Esophagus (tissue), 2 donors: ENCODE measurements at regions not wholly inside any gene's neighbourhood (a gene's known extent, or its start where the extent isn't known, plus 50 kb on each side); places are given as distances from the start of the nearest gene placed in this dataset.

Experiments used
- H3K27ac ChIP-seq, 2 donors: one replicate each; pipeline ENCODE4 v1.5.1; 2013; ENCODE audit warnings: low read depth in 2 of 2, mild to moderate bottlenecking in 2 of 2, inconsistent platforms in 1 of 2, low read length in 1 of 2, moderate library complexity in 1 of 2
- H3K27me3 ChIP-seq, 2 donors: one replicate each; pipeline ENCODE4 v1.6.1; 2013; ENCODE audit warnings: low read length in 2 of 2, control low read depth in 1 of 2, mild to moderate bottlenecking in 1 of 2; ENCODE audit not compliant: insufficient read depth in 2 of 2, control insufficient read depth in 1 of 2
- H3K36me3 ChIP-seq, 2 donors: one replicate each; pipeline ENCODE4 v1.6.1; 2013; ENCODE audit warnings: low read length in 1 of 2; ENCODE audit not compliant: control insufficient read depth in 2 of 2, insufficient read depth in 2 of 2
- H3K4me1 ChIP-seq, 2 donors: one replicate each; pipeline ENCODE4 v1.6.1; 2013; ENCODE audit warnings: low read length in 1 of 2; ENCODE audit not compliant: control insufficient read depth in 2 of 2, insufficient read depth in 2 of 2
- H3K4me3 ChIP-seq, 2 donors: one replicate each; pipeline ENCODE4 v1.5.1; 2013; ENCODE audit warnings: low read length in 2 of 2, mild to moderate bottlenecking in 2 of 2, low read depth in 1 of 2, moderate library complexity in 1 of 2
- H3K9me3 ChIP-seq, 2 donors: one replicate each; pipeline ENCODE4 v1.6.1; 2013; ENCODE audit warnings: mild to moderate bottlenecking in 2 of 2, low read depth in 1 of 2, low read length in 1 of 2, moderate library complexity in 1 of 2; ENCODE audit not compliant: control insufficient read depth in 2 of 2, insufficient read depth in 1 of 2
- WGBS, 2 donors: extraction: QIAGEN DNeasy Blood & Tissue Kit; methylation state at CpG; one replicate each; pipeline ENCODE4 v1.1.7; 2013; 5-methylcytosine and 5-hydroxymethylcytosine counted together
- donor health status: healthy with polysubstance abuse.
- donor health status: Bipolar disorder and iron deficiency.

DNA sequence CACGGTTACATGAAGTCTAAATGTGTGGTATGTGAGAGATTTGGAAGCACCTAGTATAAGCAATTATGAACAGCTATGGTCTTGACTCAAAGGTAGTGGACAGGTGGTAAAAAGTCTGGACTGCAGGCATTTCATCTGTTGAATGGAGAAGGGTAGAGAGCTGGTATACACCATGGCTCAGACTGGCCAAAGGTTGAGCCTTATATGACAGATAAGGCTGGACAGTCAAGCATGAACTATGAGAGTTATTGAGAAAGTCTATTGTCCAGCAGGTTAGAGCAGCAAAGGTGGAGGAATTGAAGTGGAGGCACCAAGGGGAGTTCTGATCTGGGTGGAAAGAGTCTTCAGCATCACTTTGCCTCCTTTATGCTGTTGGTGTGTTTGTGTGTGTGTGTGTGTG lies 346.7 kb upstream of the SLC14A2 start:
- Histone ChIP-seq H3K9me3 (no peaks in the 10 kb centered on the region), H3K36me3 (no peaks in the 10 kb centered on the region), H3K4me3 (no peak overlapping the region), H3K27ac (no peak overlapping the region), H3K4me1 (no peaks in the 10 kb centered on the region), H3K27me3 (no peaks in the 10 kb centered on the region)
- WGBS, 2 donors, result 71 to 92% methylated on average over 1 of the region's 1 CpG

DNA sequence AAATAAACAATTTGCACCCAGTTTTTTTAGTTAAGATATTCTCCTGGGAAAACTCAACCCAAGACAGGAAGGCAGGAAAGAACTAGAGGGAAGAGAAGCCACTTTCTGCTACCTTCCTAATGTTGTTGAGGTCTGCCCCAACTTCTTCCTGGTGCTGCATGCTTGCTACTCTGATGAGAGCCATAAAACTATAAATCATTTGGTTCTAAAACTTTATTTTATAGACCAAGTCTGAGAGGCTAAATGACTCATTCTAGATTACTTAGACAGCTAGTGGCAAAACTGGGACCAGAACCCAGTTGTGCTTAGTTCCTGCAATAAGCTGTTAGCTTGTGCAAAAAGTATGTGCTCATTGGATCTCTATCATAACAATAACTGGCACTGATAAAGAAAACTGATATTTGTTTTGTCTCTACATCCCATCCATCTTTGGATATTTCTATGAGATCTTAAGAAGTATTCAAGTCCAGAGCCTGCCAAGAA lies 344.9 kb upstream of the SLC14A2 start:
- Histone ChIP-seq H3K9me3 (no peaks in the 10 kb centered on the region), H3K36me3 (no peaks in the 10 kb centered on the region), H3K4me1 (no peaks in the 10 kb centered on the region), H3K4me3 (no peak overlapping the region), H3K27ac (no peak overlapping the region), H3K27me3 (no peaks in the 10 kb centered on the region)

DNA sequence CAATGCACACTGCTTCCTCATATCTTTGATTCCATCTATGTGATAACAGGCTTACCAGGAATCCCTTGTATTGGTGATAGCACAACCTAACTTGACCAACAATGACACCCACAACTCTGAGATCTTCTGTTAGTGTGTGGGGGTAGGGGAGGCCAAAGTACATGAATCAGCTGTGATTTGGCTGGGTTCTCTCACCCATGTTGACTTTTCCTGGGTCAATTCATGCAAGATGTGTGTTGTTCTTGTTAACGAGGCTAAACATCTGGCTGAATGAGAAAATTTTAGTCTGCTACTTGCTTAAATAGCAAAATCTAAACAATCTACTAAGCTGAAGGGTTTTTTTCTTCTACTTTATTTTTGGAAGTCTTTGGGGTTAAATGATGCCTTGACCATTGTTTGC lies 341.2 kb upstream of the SLC14A2 start:
- no peaks in the 10 kb centered on the region for H3K4me1 ChIP-seq
- no peaks in the 10 kb centered on the region for H3K27me3 ChIP-seq
- no peaks in the 10 kb centered on the region for H3K9me3 ChIP-seq
- H3K4me3 ChIP-seq, result no peak overlapping the region
- no peak overlapping the region for H3K27ac ChIP-seq
- 62 to 68% methylated on average over 1 of the region's 1 CpG for WGBS, 2 donors
- H3K36me3 ChIP-seq, result no peaks in the 10 kb centered on the region

DNA sequence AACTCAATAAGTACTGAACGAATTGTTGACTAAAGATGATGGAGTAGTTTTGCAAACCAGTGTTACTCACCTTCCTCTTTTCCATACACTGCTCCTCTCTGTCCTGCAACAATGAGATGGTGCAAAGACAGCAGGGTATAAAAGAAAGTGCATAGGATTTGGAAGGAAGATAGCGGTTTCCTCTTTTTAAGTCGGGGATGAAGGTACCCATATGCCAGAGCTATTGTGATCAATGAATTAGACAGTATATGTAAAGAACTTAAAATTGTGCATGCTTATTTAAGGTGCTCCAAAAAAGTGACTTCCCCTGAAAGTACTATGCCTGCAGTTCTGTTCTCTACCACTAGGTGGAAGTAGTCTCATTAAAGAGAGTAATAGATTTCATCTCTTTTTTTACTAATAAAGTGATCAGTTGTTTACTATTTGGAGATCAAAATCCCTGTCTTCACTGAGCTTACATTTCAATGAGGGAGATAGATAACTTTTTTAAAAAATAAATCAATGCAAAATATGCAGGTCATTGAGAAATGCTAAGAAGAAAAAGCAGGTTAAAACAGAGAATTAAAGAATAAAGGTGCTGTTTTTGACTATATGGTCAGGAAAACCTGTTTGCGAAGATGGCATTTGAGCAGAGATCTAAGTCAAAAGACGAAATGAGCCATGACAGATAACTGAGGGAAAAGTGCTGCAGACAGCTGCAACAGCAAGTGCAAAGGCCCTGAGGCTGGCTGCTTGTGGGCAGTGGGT lies 339.7 kb upstream of the SLC14A2 start:
- Histone ChIP-seq H3K27ac (no peak overlapping the region), H3K27me3 (no peaks in the 10 kb centered on the region), H3K4me1 (no peaks in the 10 kb centered on the region), H3K36me3 (no peaks in the 10 kb centered on the region), H3K4me3 (no peak overlapping the region), H3K9me3 (no peaks in the 10 kb centered on the region)
- WGBS, 2 donors, result 73 to 83% methylated on average over 5 of the region's 5 CpGs

DNA sequence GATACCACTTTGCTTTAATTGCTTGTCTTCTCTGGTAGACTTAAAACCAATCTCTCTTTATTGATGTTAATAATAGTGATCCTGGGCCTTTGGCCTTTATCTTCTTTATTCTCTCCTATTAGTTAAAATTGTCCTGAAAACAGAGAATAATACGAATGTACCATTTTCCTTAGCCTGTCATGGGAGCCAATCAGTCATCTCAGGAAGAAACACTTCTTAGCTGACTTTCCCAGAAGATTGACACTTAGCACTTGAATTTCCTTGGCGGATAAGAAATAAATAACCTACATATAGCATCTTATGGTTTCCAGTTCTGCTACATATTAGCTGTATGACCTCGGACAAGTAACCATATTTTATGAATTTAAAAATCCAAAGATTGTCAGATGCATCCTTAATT lies 338.4 kb upstream of the SLC14A2 start:
- no peaks in the 10 kb centered on the region for H3K27me3 ChIP-seq
- no peak overlapping the region for H3K4me3 ChIP-seq
- H3K27ac ChIP-seq, result no peak overlapping the region
- H3K36me3 ChIP-seq, result no peaks in the 10 kb centered on the region
- WGBS, 2 donors, result 91 to 92% methylated on average over 3 of the region's 3 CpGs
- no peaks in the 10 kb centered on the region for H3K4me1 ChIP-seq
- H3K9me3 ChIP-seq, result no peaks in the 10 kb centered on the region

DNA sequence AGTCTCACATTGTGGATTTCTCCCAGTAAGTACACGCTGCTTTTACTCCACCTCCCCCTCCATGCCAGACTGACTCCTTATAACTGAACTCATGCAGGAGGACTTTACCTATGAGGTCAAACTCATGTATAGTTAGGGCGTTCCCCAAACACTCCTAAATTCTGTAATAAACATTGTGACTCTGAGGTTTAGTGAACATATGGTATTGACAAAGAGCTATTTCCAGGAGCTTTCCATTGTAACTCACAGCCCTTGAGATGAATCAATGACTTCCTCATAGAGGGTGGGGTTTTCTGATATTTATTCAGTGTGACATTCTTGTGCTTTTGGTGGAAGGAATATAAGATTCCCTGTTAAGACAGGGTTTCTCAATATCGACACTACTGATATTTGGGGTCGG lies 337.4 kb upstream of the SLC14A2 start:
- WGBS, 2 donors, result 92% methylated on average over 4 of the region's 4 CpGs
- H3K9me3 ChIP-seq, result no peaks in the 10 kb centered on the region

DNA sequence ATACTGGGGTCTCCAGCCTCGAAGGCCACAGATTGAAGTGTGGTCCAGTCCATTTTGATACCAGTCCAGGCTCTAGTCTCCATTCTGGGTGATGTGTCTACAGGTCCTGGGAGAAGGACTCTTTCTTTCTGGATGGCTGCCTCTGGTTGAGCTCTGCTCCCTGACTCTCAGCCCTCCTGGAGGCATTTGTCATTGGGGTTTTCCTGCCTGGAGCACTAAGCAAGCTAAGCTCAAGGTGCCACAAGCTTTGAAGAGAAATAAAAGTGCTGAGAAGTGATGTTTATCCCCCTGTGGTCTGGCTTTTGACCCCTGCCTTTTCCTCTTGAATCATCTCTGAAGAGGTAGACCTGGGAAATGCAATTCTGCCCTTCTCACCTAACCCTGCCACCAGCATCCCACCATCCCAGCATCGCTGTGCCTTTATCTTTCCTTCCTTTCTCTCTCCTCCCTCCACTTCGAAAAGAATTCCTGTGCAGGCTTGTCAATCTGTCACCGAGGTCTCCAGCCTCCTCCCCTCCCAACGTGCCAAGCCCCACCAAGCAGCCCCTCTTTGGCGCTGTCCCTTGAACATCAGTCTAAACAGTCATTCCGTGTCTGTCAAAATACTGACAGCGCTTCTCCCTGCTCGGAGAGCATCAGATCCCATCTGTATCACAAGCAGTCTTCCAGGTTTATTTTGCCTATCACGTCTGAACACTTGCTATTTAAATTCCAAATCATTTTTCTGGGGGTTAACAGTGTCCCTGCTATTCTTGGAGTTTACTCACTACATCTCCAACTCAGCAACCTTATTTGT lies 334.6 kb upstream of the SLC14A2 start:
- Histone ChIP-seq H3K36me3 (no peaks in the 10 kb centered on the region), H3K27ac (no peak overlapping the region)
- WGBS, 2 donors, result 76 to 80% methylated on average over 10 of the region's 10 CpGs

More for the DNA sequence above, 337.4 kb upstream of the SLC14A2 start:
- Histone ChIP-seq H3K4me1 (no peaks in the 10 kb centered on the region), H3K4me3 (no peak overlapping the region), H3K27ac (no peak overlapping the region), H3K36me3 (no peaks in the 10 kb centered on the region), H3K27me3 (no peaks in the 10 kb centered on the region)

DNA sequence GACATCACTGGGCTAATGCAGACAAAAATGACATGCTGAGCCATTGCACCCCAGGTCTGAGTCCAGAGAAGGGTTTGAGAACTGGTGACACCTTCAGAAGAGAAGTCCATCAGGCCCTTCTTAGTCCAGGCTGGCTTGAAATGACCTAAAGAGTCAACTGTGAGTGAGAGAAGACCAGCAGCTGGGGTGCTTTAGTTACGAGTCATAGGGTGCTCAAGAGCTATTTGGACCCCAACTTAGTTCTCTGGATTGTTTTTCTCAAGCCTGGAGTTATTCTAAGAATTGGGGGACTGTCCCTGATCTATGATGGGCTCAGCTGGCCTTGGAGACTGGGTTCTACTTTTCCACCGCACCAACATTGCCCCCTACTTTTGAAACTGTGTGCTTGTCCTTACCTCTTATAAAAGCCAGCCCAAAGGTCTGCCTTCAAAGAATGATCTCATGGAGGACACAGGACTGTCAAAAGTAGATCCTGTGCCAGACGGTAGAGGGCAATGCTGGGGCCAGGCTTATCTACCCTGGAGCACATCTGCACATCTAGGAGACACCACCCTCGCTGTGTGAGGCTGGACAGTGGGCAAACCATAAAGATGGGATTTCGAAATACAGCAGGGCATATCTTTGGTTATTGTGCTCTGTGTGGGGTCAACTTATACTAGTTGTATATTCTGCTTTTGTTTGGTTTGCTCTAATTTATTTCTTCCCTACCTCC lies 333.0 kb upstream of the SLC14A2 start:
- WGBS, 2 donors, result 82 to 85% methylated on average over 5 of the region's 5 CpGs
- Histone ChIP-seq H3K9me3 (no peaks in the 10 kb centered on the region), H3K4me1 (no peaks in the 10 kb centered on the region), H3K36me3 (no peaks in the 10 kb centered on the region), H3K27ac (no peak overlapping the region), H3K4me3 (no peak overlapping the region), H3K27me3 (no peaks in the 10 kb centered on the region)

More for the DNA sequence above, 334.6 kb upstream of the SLC14A2 start:
- Histone ChIP-seq H3K9me3 (no peaks in the 10 kb centered on the region), H3K27me3 (no peaks in the 10 kb centered on the region), H3K4me3 (no peak overlapping the region), H3K4me1 (no peaks in the 10 kb centered on the region)

DNA sequence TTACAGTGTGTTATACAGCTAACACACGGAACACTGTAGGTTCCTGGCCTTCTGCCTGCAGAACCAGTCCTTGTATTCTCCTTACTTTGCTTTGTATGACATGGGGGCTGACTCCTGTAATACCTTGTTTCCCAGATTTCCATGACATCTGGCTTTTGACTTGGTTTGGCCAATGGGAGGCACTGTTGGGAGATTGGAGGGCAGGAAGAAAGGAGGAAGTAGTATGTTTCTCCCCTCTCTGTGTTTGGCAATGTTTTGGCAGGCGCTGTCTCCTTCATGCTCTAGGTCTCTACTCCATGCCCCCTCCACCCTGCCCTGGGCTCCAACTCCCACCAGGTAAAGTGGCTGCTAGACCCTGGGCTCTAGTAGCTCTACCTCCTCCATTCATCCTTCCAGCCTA lies 331.1 kb upstream of the SLC14A2 start:
- Histone ChIP-seq H3K36me3 (no peaks in the 10 kb centered on the region), H3K27ac (no peak overlapping the region), H3K4me3 (no peak overlapping the region), H3K9me3 (no peaks in the 10 kb centered on the region), H3K27me3 (no peaks in the 10 kb centered on the region), H3K4me1 (no peaks in the 10 kb centered on the region)
- 95 to 98% methylated on average over 2 of the region's 2 CpGs for WGBS, 2 donors
